Lower leg skin (tissue), 3 donors: ENCODE measurements at regions not wholly inside any gene's neighbourhood (a gene's known extent, or its start where the extent isn't known, plus 50 kb on each side); places are given as distances from the start of the nearest gene placed in this dataset.

Experiments used
- CTCF ChIP-seq, 3 donors: fragments of 450-650 bp; IDR thresholded peaks; one replicate each; pipeline ENCODE4 v1.5.1; 2016; ENCODE audit warnings: antibody characterized with exemption in 3 of 3, mild to moderate bottlenecking in 3 of 3, moderate library complexity in 2 of 3
- POLR2A ChIP-seq, 2 donors: fragments of 450-650 bp; IDR thresholded peaks; one replicate each; pipeline ENCODE4 v1.6.1; 2016 to 2017; ENCODE audit warnings: antibody characterized with exemption in 2 of 2, mild to moderate bottlenecking in 1 of 2, moderate library complexity in 1 of 2

DNA sequence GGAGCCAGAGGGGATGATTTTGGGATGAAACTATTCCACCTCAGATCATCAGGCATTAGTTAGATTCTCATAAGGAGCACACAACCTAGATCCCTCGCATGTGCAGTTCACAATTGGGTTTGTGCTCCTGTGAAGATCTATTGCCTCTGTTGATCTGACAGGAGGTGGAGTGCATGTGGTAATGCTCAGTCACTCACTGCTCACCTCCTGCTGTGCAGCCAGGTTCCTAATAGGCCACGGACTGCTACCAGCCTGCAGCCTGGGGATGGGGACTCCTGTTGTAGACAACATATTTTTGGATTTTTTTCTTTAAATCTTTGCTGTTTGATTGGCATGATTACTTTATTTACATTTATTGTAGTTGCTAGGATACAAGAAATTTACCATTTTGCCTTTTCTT, 765.0 kb downstream of the INHBA start:
- TF ChIP-seq CTCF (IDR thresholded peaks at IDR 0.05), result no peak
- TF ChIP-seq POLR2A (IDR thresholded peaks at IDR 0.05), result no peak
